ENCODE measurements at regions not wholly inside any gene's neighbourhood (a gene's known extent, or its start where the extent isn't known, plus 50 kb on each side); places are given as distances from the start of the nearest gene placed in this dataset.

GRCh38 chr22:45067731-45068130, 57.9 kb upstream of the PHF21B start:
- TF ChIP-seq CTCF (IDR thresholded peaks at IDR 0.05) (no peak), POLR2A (IDR thresholded peaks at IDR 0.05) (no peak), EP300 (IDR thresholded peaks at IDR 0.05) (no peak)

Measured in sigmoid colon (tissue), 4 donors.